ENCODE measurements at regions not wholly inside any gene's neighbourhood (a gene's known extent, or its start where the extent isn't known, plus 50 kb on each side); places are given as distances from the start of the nearest gene placed in this dataset.

DNA sequence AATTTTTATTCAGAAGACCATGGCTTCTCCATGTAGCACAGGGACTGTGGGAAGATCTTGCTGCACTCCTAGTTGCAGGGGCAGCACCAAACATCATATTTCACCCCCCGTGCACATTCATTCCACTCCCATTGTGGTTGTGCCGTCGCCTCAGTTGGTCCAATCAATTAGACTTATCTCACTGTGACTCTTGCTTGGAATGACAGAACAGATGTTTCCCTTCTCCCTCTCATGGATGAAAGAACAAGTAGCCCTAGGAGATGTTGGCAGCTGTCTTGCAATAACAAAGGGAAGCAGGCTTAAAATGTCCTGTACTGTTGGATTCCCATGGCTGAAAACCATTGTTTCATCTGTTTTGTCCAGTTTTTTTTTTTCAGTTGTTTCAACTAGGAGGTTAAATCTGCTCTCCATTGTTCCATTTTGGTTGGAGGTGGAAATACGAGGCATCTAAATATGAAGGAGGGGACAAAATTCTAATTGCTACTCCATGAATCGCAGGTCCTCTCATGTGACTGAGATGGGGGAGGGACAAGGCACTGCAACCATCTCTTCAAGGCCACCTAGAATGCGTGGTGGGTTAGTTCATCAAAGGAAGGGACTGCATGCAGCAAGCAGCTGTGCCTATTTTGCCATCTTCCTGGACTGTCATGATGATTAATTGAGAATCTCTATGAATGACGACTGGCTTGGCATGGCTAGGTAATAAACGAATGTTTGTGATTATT is 214.4 kb downstream of the NSG2 start:
- Mint-ChIP-seq H3K36me3 (ENCODE audit: insufficient read depth) (no peaks in the 10 kb centered on the region), H3K27me3 (no peaks in the 10 kb centered on the region), H3K4me3 (no peak overlapping the region), H3K4me1 (ENCODE audit: low read depth in 2 of 2) (no peaks in the 10 kb centered on the region), H3K9me3 (peaks cover 0 to 2% of the 10 kb centered on the region in 2 donors), H3K27ac (no peak overlapping the region)
- DNase-seq (no peak), ATAC-seq (replicated peaks) (no peak)

- no peak overlapping the region for H3K4me3 Mint-ChIP-seq
- H3K9me3 Mint-ChIP-seq, result peaks cover 0 to 6% of the 10 kb centered on the region in 2 donors
- DNase-seq, result no peak
- no peak for ATAC-seq (replicated peaks)
- no peaks in the 10 kb centered on the region for H3K27me3 Mint-ChIP-seq
- H3K36me3 Mint-ChIP-seq (ENCODE audit: insufficient read depth), result peaks cover 3% of the 10 kb centered on the region
- H3K27ac Mint-ChIP-seq, result no peak overlapping the region
- no peaks in the 10 kb centered on the region for H3K4me1 Mint-ChIP-seq (ENCODE audit: low read depth in 2 of 2)
These were observed 225.8 kb downstream of the NSG2 start for GRCh38 chr5:174271316-174271715.

- Mint-ChIP-seq H3K9me3 (peaks cover 0 to 6% of the 10 kb centered on the region in 2 donors), H3K27me3 (no peaks in the 10 kb centered on the region), H3K4me3 (no peak overlapping the region), H3K36me3 (ENCODE audit: insufficient read depth) (peaks cover 3% of the 10 kb centered on the region), H3K4me1 (ENCODE audit: low read depth in 2 of 2) (no peaks in the 10 kb centered on the region), H3K27ac (no peak overlapping the region)
- no peak for ATAC-seq (replicated peaks)
- DNase-seq, result no peak
These were observed 227.2 kb downstream of the NSG2 start for GRCh38 chr5:174272671-174273070.

GRCh38 chr5:174273325-174273724 is 227.8 kb downstream of the NSG2 start:
- Mint-ChIP-seq H3K4me1 (ENCODE audit: low read depth in 2 of 2) (no peaks in the 10 kb centered on the region), H3K36me3 (ENCODE audit: insufficient read depth) (peaks cover 3% of the 10 kb centered on the region), H3K27ac (no peak overlapping the region), H3K4me3 (no peak overlapping the region), H3K27me3 (no peaks in the 10 kb centered on the region), H3K9me3 (peaks cover 0 to 6% of the 10 kb centered on the region in 2 donors)
- ATAC-seq (replicated peaks), result no peak
- DNase-seq, result no peak

DNA sequence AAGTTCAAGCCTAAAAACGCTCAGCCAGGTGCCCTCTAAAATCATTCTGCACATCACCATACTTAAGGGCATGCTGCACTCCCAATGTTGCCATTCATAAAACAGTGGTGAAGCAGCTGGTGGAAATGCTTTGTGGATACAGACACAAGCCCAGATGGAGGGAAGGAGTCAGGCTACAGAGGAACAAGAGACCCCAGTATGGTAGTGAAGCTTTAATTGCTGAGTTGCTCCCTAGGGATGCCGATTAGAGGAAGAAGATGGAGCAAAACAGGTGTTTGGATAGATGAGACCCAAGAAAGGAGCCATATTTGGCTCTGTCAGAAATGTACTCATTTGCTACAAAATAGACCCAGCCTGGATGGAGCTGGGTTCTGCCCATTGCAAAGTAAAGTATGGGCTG is 230.5 kb downstream of the NSG2 start:
- Mint-ChIP-seq H3K4me1 (ENCODE audit: low read depth in 2 of 2) (no peaks in the 10 kb centered on the region), H3K36me3 (ENCODE audit: insufficient read depth) (peaks cover 3% of the 10 kb centered on the region), H3K27ac (no peak overlapping the region), H3K9me3 (peaks cover 0 to 3% of the 10 kb centered on the region in 2 donors), H3K27me3 (peaks cover 0 to under 1% of the 10 kb centered on the region in 2 donors), H3K4me3 (no peak overlapping the region)
- no peak for DNase-seq
- no peak for ATAC-seq (replicated peaks)

- Mint-ChIP-seq H3K4me1 (ENCODE audit: low read depth in 2 of 2) (no peaks in the 10 kb centered on the region), H3K27ac (no peak overlapping the region)
- ATAC-seq (replicated peaks), result no peak
These were observed 235.7 kb downstream of the NSG2 start for GRCh38 chr5:174281089-174281760.

GRCh38 chr5:174281855-174282254 is 236.3 kb downstream of the NSG2 start:
- Mint-ChIP-seq H3K4me3 (no peak overlapping the region), H3K9me3 (peaks cover 0 to 7% of the 10 kb centered on the region in 2 donors), H3K27ac (no peak overlapping the region), H3K36me3 (ENCODE audit: insufficient read depth) (no peaks in the 10 kb centered on the region), H3K4me1 (ENCODE audit: low read depth in 2 of 2) (no peaks in the 10 kb centered on the region), H3K27me3 (peaks cover 0 to 7% of the 10 kb centered on the region in 2 donors)
- DNase-seq, result no peak
- ATAC-seq (replicated peaks), result no peak

More at GRCh38 chr5:174281089-174281760, 235.7 kb downstream of the NSG2 start:
- Mint-ChIP-seq H3K27me3 (peaks cover 0 to 7% of the 10 kb centered on the region in 2 donors), H3K9me3 (peaks cover 0 to 7% of the 10 kb centered on the region in 2 donors), H3K4me3 (no peak overlapping the region), H3K36me3 (ENCODE audit: insufficient read depth) (no peaks in the 10 kb centered on the region)
- no peak for DNase-seq

DNA sequence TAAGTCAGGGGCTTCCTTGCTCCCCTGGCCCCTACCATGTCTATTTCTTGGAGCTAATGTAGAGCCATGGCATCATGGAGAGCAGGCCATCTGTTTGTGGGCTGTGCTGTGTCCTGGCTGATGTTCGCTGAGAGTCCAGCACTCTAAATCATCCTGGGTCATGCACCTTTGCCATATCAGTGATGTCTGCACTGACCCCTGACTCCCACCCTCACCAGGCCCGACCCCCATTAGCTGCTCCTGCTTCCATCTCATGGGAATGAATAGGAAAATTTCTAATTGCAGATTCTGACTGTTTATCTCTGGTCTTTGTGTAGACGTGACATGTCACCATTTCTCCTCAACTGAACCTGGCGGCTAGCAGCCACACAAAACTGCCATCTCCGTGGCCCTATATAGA is 236.9 kb downstream of the NSG2 start:
- no peaks in the 10 kb centered on the region for H3K4me1 Mint-ChIP-seq (ENCODE audit: low read depth in 2 of 2)
- H3K27ac Mint-ChIP-seq, result no peak overlapping the region
- ATAC-seq (replicated peaks) (no peak), DNase-seq (no peak)
- peaks cover 0 to 7% of the 10 kb centered on the region in 2 donors for H3K27me3 Mint-ChIP-seq
- H3K4me3 Mint-ChIP-seq, result no peak overlapping the region
- H3K9me3 Mint-ChIP-seq, result peaks cover 0 to 7% of the 10 kb centered on the region in 2 donors
- no peaks in the 10 kb centered on the region for H3K36me3 Mint-ChIP-seq (ENCODE audit: insufficient read depth)

DNA sequence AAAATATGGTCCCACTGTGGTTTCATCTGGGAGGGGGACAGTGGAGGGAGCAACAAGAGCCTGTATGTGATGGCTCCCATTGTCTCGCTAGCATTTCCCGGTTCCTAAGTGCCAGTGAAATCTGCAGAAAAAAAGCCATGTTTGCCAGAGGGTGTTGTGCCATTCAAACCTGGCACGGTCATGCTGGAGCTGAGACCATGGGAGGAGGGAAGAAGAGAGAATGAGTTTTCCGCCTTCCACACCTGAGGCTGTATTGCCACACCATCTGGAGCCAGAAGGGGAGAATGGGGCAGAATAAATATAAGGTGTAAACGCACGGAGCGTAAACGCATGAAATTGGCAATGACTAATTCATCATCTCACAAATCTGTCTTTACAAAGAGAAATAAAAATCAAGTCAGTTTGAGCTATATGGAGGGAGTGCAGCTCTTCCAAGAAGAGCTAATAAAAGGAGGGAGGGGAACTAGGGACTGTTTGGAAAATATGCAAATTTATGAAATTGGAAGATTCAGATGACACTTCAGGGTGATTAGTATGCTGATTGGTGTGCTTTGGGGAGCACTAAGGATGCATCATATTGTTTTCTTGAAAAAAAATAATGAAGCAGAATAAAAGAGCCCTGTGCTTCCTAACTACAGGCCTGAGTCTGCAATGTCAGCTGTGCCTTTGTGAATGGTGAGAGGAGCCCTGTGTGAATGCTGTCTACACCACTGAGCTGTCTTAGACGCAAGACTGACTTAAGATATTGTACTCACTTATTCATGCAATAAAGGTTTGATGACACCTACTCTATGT is 237.9 kb downstream of the NSG2 start:
- Mint-ChIP-seq H3K27ac (no peak overlapping the region), H3K9me3 (peaks cover 0 to 7% of the 10 kb centered on the region in 2 donors), H3K4me3 (no peak overlapping the region), H3K4me1 (ENCODE audit: low read depth in 2 of 2) (no peaks in the 10 kb centered on the region), H3K36me3 (ENCODE audit: insufficient read depth) (no peaks in the 10 kb centered on the region), H3K27me3 (peaks cover 0 to 7% of the 10 kb centered on the region in 2 donors)
- no peak for DNase-seq
- no peak for ATAC-seq (replicated peaks)

DNA sequence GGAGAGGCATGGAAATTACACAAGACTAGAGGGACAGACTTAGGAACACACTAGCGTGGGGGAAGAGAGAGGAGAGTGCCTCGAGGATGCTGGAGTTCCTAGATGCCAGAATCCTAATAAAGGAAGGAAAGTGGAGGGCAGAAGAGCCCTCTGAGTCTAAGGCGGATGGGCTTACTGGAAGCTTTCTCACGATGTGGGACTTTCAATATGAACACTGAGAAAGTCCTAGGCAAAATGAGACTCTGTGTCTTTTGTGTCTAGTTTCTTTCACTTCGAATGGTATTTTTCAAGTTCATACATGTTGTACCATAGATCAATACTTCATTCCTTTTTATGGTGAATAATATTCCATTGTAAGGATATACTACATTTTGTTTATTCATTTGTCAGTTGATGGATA is 239.4 kb downstream of the NSG2 start:
- Mint-ChIP-seq H3K4me3 (no peak overlapping the region), H3K36me3 (ENCODE audit: insufficient read depth) (no peaks in the 10 kb centered on the region), H3K27me3 (peaks cover 0 to 7% of the 10 kb centered on the region in 2 donors), H3K27ac (no peak overlapping the region), H3K9me3 (peaks cover 0 to 4% of the 10 kb centered on the region in 2 donors), H3K4me1 (ENCODE audit: low read depth in 2 of 2) (no peaks in the 10 kb centered on the region)
- no peak for ATAC-seq (replicated peaks)
- no peak for DNase-seq

DNA sequence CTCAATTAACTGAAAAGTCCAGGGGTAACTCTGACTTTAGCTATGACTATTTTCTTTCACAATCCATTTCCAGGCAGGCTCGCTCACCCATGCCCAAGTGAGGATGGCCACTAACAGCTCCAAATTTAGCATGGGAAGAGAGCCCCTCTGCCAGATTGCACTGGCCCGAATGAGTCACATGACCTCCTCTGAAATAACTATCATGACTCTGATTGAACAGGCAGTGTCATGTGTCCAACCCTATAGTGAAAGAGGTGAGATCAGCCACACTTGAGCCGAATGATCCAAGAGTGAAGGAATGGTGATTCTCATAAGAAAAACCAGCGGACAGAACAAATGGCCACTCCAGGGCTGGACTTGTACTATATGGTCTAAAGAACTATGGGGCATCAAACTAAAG is 242.3 kb downstream of the NSG2 start:
- no peak overlapping the region for H3K27ac Mint-ChIP-seq
- ATAC-seq (replicated peaks) (no peak), DNase-seq (no peak)
- H3K4me1 Mint-ChIP-seq (ENCODE audit: low read depth in 2 of 2), result no peaks in the 10 kb centered on the region
- H3K9me3 Mint-ChIP-seq, result peaks cover 3 to 4% of the 10 kb centered on the region in 2 donors
- no peak overlapping the region for H3K4me3 Mint-ChIP-seq
- no peaks in the 10 kb centered on the region for H3K36me3 Mint-ChIP-seq (ENCODE audit: insufficient read depth)
- H3K27me3 Mint-ChIP-seq, result no peaks in the 10 kb centered on the region

DNA sequence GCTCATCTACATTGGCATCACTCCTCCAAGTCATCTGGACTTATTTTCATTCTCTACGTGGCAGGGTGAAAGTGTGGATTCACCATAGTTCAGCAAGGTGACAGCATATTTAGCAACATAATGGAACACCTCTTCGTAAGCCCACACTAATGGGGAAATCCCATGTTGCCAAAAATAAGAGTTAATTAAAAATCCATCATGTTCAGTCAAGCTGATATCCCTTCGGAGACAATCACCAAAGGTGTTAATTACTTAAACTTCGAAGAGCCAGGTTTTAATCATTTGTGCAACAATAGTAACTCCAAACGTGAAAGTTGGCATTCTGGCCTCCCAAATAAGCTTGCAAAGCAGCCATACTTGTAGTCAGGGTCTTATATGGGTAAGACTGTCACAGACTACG is 242.9 kb downstream of the NSG2 start:
- no peak overlapping the region for H3K27ac Mint-ChIP-seq
- no peak for ATAC-seq (replicated peaks)
- DNase-seq, result no peak
- H3K4me1 Mint-ChIP-seq (ENCODE audit: low read depth in 2 of 2), result no peaks in the 10 kb centered on the region
- no peak overlapping the region for H3K4me3 Mint-ChIP-seq
- peaks cover 7 to 10% of the 10 kb centered on the region in 2 donors for H3K9me3 Mint-ChIP-seq
- no peaks in the 10 kb centered on the region for H3K36me3 Mint-ChIP-seq (ENCODE audit: insufficient read depth)
- no peaks in the 10 kb centered on the region for H3K27me3 Mint-ChIP-seq

DNA sequence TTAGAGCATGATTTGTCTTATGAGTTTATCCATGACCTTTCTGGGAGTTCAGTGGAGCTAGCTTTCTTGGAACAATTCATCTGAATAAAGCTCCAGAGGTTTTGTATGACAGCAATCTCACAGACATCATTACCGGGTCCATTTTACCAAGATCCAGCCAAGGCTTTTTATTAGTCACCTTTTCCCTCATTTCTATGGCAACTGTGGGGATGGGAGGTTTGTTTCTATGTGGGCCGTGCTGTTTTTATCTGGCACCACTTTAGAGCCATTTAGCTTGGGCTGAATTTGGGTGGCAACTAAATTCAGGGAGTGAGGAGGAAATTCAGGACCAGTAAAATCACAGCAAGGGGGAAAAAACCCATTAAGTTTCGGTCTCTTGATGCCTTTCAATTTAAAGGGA is 245.7 kb downstream of the NSG2 start:
- peaks cover 4 to 18% of the 10 kb centered on the region in 2 donors for H3K9me3 Mint-ChIP-seq

More for the DNA sequence above, 245.7 kb downstream of the NSG2 start:
- H3K27ac Mint-ChIP-seq, result no peak overlapping the region
- ATAC-seq (replicated peaks) (no peak), DNase-seq (no peak)
- H3K27me3 Mint-ChIP-seq, result no peaks in the 10 kb centered on the region
- no peaks in the 10 kb centered on the region for H3K36me3 Mint-ChIP-seq (ENCODE audit: insufficient read depth)
- H3K4me3 Mint-ChIP-seq, result no peak overlapping the region
- H3K4me1 Mint-ChIP-seq (ENCODE audit: low read depth in 2 of 2), result no peaks in the 10 kb centered on the region
